NCI-H774 (cell line): ENCODE measurements at regions not wholly inside any gene's neighbourhood (a gene's known extent, or its start where the extent isn't known, plus 50 kb on each side); places are given as distances from the start of the nearest gene placed in this dataset.

Experiments
- DNase-seq: peaks from one replicate; lab custom pipeline; 2025; lab: John Stamatoyannopoulos, UW

- DNase-seq = no peak
Measured at GRCh38 chrX:104307341-104307740, 52.6 kb upstream of the ESX1 start.

DNA sequence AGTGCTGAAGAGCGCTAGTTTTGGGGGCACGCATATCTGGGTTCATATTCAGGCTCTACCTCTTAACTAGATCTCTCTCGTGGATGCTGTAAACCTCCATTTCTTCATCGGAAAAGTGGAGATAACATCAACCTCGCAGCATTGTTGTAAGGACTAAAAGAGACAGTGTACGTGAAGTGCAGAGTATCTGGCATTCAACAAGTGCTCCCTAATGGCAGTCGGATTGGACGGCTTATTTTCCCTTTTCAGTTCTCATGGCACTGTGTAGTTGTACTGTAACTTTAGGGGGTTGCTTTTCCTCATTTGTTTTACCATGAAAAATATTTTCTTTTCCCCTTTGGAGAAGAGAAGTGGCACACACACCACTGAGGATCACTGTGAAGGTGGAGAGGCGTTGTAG, 51.4 kb upstream of the ESX1 start:
- no peak for DNase-seq
